Trophoblast cell (in vitro differentiated cells and primary cell): ENCODE measurements at regions not wholly inside any gene's neighbourhood (a gene's known extent, or its start where the extent isn't known, plus 50 kb on each side); places are given as distances from the start of the nearest gene placed in this dataset.

Source experiments
- DNase-seq, 2 donors: peaks; one replicate each; pipeline ENCODE4 v3.0.0-alpha.2; 2016
- H2AFZ ChIP-seq: 2 replicates; pipeline ENCODE4 v1.6.1; 2013; ENCODE audit warnings: low read length, moderate library complexity, mild to moderate bottlenecking; ENCODE audit not compliant: insufficient read depth, poor library complexity
- H2AK5ac ChIP-seq: 2 replicates; pipeline ENCODE4 v1.6.1; 2013; ENCODE audit warnings: mild to moderate bottlenecking, low read length
- H2BK120ac ChIP-seq: 2 replicates; pipeline ENCODE4 v1.6.1; 2013; ENCODE audit warnings: low read length, mild to moderate bottlenecking, moderate library complexity; ENCODE audit not compliant: insufficient read depth, poor library complexity
- H2BK12ac ChIP-seq: 2 replicates; pipeline ENCODE4 v1.6.1; 2013; ENCODE audit warnings: mild to moderate bottlenecking, low read length, moderate library complexity
- H2BK5ac ChIP-seq: 2 replicates; pipeline ENCODE4 v1.6.1; 2013; ENCODE audit warnings: low read length, low read depth, moderate library complexity, mild to moderate bottlenecking; ENCODE audit not compliant: poor library complexity
- H3K14ac ChIP-seq: 2 replicates; pipeline ENCODE4 v1.6.1; 2013; ENCODE audit warnings: mild to moderate bottlenecking, low read length
- H3K18ac ChIP-seq: 2 replicates; pipeline ENCODE4 v1.6.1; 2013; ENCODE audit warnings: mild to moderate bottlenecking, low read length
- H3K23ac ChIP-seq: 2 replicates; pipeline ENCODE4 v1.6.1; 2013; ENCODE audit warnings: low read length
- H3K27ac ChIP-seq: 2 replicates; pipeline ENCODE4 v1.5.1; 2013; ENCODE audit warnings: low read depth, mild to moderate bottlenecking, inconsistent platforms, low read length, moderate library complexity
- H3K27me3 ChIP-seq: 2 replicates; pipeline ENCODE4 v1.6.1; 2013; ENCODE audit warnings: inconsistent platforms, mild to moderate bottlenecking, low read length, moderate library complexity; ENCODE audit not compliant: insufficient read depth
- H3K36me3 ChIP-seq, 2 experiments: 1 replicate in 1 of 2; 2 replicates in 1 of 2; pipeline ENCODE4 v1.6.1; 2013; ENCODE audit warnings: low read length in 2 of 2, mild to moderate bottlenecking in 2 of 2, moderate library complexity in 1 of 2; ENCODE audit not compliant: insufficient read depth in 2 of 2, control insufficient read depth in 1 of 2
- H3K4ac ChIP-seq: 2 replicates; pipeline ENCODE4 v1.6.1; 2013; ENCODE audit warnings: low read depth, mild to moderate bottlenecking, low read length, moderate library complexity
- H3K4me1 ChIP-seq, 2 experiments: 1 replicate in 1 of 2; 2 replicates in 1 of 2; pipeline ENCODE4 v1.6.1; 2013; ENCODE audit warnings: low read length in 2 of 2, mild to moderate bottlenecking in 2 of 2, moderate library complexity in 1 of 2; ENCODE audit not compliant: insufficient read depth in 2 of 2, control insufficient read depth in 1 of 2
- H3K4me2 ChIP-seq: 2 replicates; pipeline ENCODE4 v1.6.1; 2013; ENCODE audit warnings: inconsistent platforms, mild to moderate bottlenecking, low read length, moderate library complexity
- H3K4me3 ChIP-seq: 2 replicates; pipeline ENCODE4 v1.5.1; 2013; ENCODE audit warnings: mild to moderate bottlenecking, low read depth, low read length, inconsistent platforms
- H3K79me1 ChIP-seq: one replicate; pipeline ENCODE4 v1.6.1; 2013; ENCODE audit warnings: low read length
- H3K79me2 ChIP-seq: 2 replicates; pipeline ENCODE4 v1.6.1; 2013; ENCODE audit warnings: low read length, mild to moderate bottlenecking; ENCODE audit not compliant: control insufficient read depth, insufficient read depth, poor library complexity
- H3K9ac ChIP-seq: 2 replicates; pipeline ENCODE4 v1.6.1; 2013; ENCODE audit warnings: mild to moderate bottlenecking, low read length
- H3K9me3 ChIP-seq: 2 replicates; pipeline ENCODE4 v1.6.1; 2013; ENCODE audit warnings: low read depth, mild to moderate bottlenecking, control low read depth, inconsistent platforms, low read length; ENCODE audit not compliant: insufficient read depth
- H4K12ac ChIP-seq: 2 replicates; pipeline ENCODE4 v1.6.1; 2013; ENCODE audit warnings: low read depth, mild to moderate bottlenecking, low read length, moderate library complexity
- H4K8ac ChIP-seq: 2 replicates; pipeline ENCODE4 v1.6.1; 2013; ENCODE audit warnings: low read depth, mild to moderate bottlenecking, low read length, moderate library complexity
- H4K91ac ChIP-seq: one replicate; pipeline ENCODE4 v1.6.1; 2013; ENCODE audit warnings: low read depth, mild to moderate bottlenecking, low read length, moderate library complexity
- WGBS: extraction: QIAGEN DNeasy Blood & Tissue Kit; methylation state at CpG from one replicate; pipeline ENCODE4 v1.1.7; 2013; ENCODE audit warnings: missing lambda C conversion rate; ENCODE audit not compliant: insufficient read length, insufficient coverage; ENCODE audit errors: extremely low coverage; 5-methylcytosine and 5-hydroxymethylcytosine counted together

GRCh38 chr5:155761502-155761901, 565.5 kb upstream of the SGCD start:
- no peak overlapping the region for H2BK120ac ChIP-seq

DNA sequence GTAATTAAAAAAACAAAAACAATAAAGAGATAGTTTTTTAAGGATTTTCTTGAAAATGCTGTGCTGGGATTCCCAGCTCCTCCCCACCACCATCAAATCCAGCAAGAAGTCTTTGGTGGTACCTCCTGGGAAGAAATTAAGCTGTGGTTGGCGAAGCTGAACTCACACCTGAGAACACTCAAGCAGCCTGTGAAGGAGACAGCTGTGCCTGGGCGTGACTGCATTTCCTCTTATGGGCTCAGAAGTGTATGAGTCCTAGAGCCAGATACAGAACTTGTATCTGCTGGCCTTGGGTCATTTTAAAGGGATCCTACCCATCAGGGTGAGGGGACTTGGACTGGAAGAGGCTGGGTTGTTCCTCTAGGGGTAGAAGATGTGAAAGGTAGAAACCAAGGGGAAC, 561.2 kb upstream of the SGCD start:
- no peak overlapping the region for H4K91ac ChIP-seq

More at GRCh38 chr5:155761502-155761901, 565.5 kb upstream of the SGCD start:
- Histone ChIP-seq H3K36me3 (no peaks in the 10 kb centered on the region), H3K27ac (no peak overlapping the region), H3K4me1 (no peaks in the 10 kb centered on the region), H2BK12ac (no peak overlapping the region), H3K18ac (no peak overlapping the region), H3K4ac (no peak overlapping the region), H3K79me2 (no peaks in the 10 kb centered on the region), H3K23ac (no peak overlapping the region), H3K79me1 (no peaks in the 10 kb centered on the region), H4K8ac (no peak overlapping the region), H4K91ac (no peak overlapping the region), H3K4me2 (no peak overlapping the region), H2AK5ac (no peak overlapping the region), H3K27me3 (no peaks in the 10 kb centered on the region), H2BK5ac (no peak overlapping the region), H3K9ac (no peak overlapping the region), H2AFZ (no peak overlapping the region), H3K9me3 (peaks cover 6% of the 10 kb centered on the region), H3K14ac (no peak overlapping the region), H3K4me3 (no peak overlapping the region), H4K12ac (no peak overlapping the region)
- DNase-seq: no peak
- WGBS: 100% methylated on average over 2 of the region's 2 CpGs

DNA sequence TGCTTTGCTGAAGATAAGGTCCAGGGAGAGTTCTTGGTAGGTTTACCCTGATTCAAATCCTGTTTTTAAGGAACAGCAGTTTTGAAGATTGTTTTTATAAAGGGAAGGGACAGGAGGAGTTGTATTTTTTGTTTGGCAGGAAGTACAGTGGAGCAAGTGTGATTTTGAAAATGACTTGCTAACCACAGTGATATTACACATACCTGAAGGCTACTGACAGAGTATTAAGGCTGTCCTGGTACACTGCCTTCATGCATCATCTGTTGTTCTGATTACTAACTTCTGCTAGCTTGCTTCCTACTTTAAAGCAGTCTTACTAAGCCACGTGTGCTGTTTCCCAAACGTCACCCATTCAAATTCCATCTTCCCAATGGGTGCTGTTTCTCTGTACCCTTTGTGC, 559.5 kb upstream of the SGCD start:
- H3K79me1 ChIP-seq: no peaks in the 10 kb centered on the region

More for the DNA sequence above, 561.2 kb upstream of the SGCD start:
- H3K14ac ChIP-seq: no peak overlapping the region
- no peak overlapping the region for H3K4ac ChIP-seq
- no peak overlapping the region for H2AK5ac ChIP-seq
- H3K79me2 ChIP-seq: no peaks in the 10 kb centered on the region
- H3K4me1 ChIP-seq: no peaks in the 10 kb centered on the region
- WGBS: no CpG with 5 or more reads among the region's 2 CpGs
- H2AFZ ChIP-seq: no peak overlapping the region
- no peak overlapping the region for H3K27ac ChIP-seq
- no peak overlapping the region for H2BK12ac ChIP-seq
- H3K9me3 ChIP-seq: peaks cover 4% of the 10 kb centered on the region
- H3K36me3 ChIP-seq: no peaks in the 10 kb centered on the region
- no peak overlapping the region for H3K4me2 ChIP-seq
- H2BK5ac ChIP-seq: no peak overlapping the region
- H3K27me3 ChIP-seq: no peaks in the 10 kb centered on the region
- H3K79me1 ChIP-seq: no peaks in the 10 kb centered on the region
- H4K8ac ChIP-seq: no peak overlapping the region
- H3K23ac ChIP-seq: no peak overlapping the region
- H3K4me3 ChIP-seq: no peak overlapping the region
- DNase-seq: no peak
- no peak overlapping the region for H3K18ac ChIP-seq
- no peak overlapping the region for H2BK120ac ChIP-seq
- no peak overlapping the region for H4K12ac ChIP-seq
- no peak overlapping the region for H3K9ac ChIP-seq

DNA sequence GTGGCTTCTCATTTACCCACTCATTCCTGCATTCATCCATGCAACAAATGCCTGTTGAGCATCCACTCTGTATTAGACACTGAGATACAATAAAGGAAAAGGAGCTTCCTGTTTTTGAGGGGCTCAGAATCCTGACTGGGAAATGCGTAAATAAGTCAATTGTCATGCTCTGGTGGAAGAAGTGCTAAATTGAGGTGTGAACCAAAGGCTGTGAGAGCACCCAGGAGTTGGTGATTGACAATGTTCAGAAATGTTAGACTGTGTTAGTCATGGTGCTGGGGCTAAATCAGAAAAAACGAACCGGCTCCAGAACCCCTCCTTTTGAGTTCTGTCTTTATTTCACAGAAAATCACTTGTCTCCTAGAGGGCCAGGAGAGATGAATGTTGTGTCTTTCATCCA, 558.6 kb upstream of the SGCD start:
- H2AFZ ChIP-seq: no peak overlapping the region
- H2BK5ac ChIP-seq: no peak overlapping the region
- no peaks in the 10 kb centered on the region for H3K4me1 ChIP-seq
- no peaks in the 10 kb centered on the region for H3K79me2 ChIP-seq
- H3K9ac ChIP-seq: no peak overlapping the region
- WGBS: no CpG with 5 or more reads among the region's 3 CpGs
- no peak overlapping the region for H3K14ac ChIP-seq
- no peak overlapping the region for H4K12ac ChIP-seq
- H3K79me1 ChIP-seq: no peaks in the 10 kb centered on the region
- no peaks in the 10 kb centered on the region for H3K9me3 ChIP-seq
- no peak overlapping the region for H4K8ac ChIP-seq
- no peaks in the 10 kb centered on the region for H3K27me3 ChIP-seq
- no peaks in the 10 kb centered on the region for H3K36me3 ChIP-seq
- H2BK12ac ChIP-seq: no peak overlapping the region
- H3K18ac ChIP-seq: no peak overlapping the region
- H3K4me3 ChIP-seq: no peak overlapping the region
- no peak overlapping the region for H3K4me2 ChIP-seq
- no peak overlapping the region for H3K27ac ChIP-seq
- no peak overlapping the region for H4K91ac ChIP-seq
- no peak for DNase-seq
- no peak overlapping the region for H3K23ac ChIP-seq
- no peak overlapping the region for H3K4ac ChIP-seq
- H2AK5ac ChIP-seq: no peak overlapping the region
- H2BK120ac ChIP-seq: no peak overlapping the region

More for the DNA sequence above, 559.5 kb upstream of the SGCD start:
- Histone ChIP-seq H4K12ac (no peak overlapping the region), H3K4me1 (no peaks in the 10 kb centered on the region), H2BK5ac (no peak overlapping the region), H3K23ac (no peak overlapping the region), H3K27ac (no peak overlapping the region), H3K9me3 (no peaks in the 10 kb centered on the region), H4K8ac (no peak overlapping the region), H2AK5ac (no peak overlapping the region), H3K79me2 (no peaks in the 10 kb centered on the region), H3K4me2 (no peak overlapping the region), H3K9ac (no peak overlapping the region), H3K14ac (no peak overlapping the region), H3K18ac (no peak overlapping the region), H2AFZ (no peak overlapping the region), H2BK120ac (no peak overlapping the region), H3K4ac (no peak overlapping the region), H3K27me3 (no peaks in the 10 kb centered on the region), H3K4me3 (no peak overlapping the region), H3K36me3 (no peaks in the 10 kb centered on the region), H2BK12ac (no peak overlapping the region), H4K91ac (no peak overlapping the region)
- no peak for DNase-seq
- WGBS: no CpG with 5 or more reads among the region's 2 CpGs
